ENCODE measurements at regions not wholly inside any gene's neighbourhood (a gene's known extent, or its start where the extent isn't known, plus 50 kb on each side); places are given as distances from the start of the nearest gene placed in this dataset.
"Not testable (repeated sequence)": the region's sequence is repeated elsewhere in the genome, so short reads cannot be mapped to it uniquely, and the experiment has no call there.

GRCh38 chr14:37848985-37849621 is 253.7 kb downstream of the TTC6 start:
- no peak for DNase-seq

- no peak for DNase-seq
These were observed 255.6 kb downstream of the TTC6 start for GRCh38 chr14:37851054-37851453.

GRCh38 chr14:37855871-37856270 is 260.4 kb downstream of the TTC6 start:
- DNase-seq: no peak

GRCh38 chr14:37857774-37858266 is 262.4 kb downstream of the TTC6 start:
- no peak for DNase-seq

- no peak for DNase-seq
These were observed 263.3 kb downstream of the TTC6 start for GRCh38 chr14:37858733-37859132.

- DNase-seq: no peak
These were observed 263.7 kb downstream of the TTC6 start for GRCh38 chr14:37859177-37859576.

- DNase-seq: no peak
These were observed 266.8 kb downstream of the TTC6 start for GRCh38 chr14:37862263-37862662.

- no peak for DNase-seq
These were observed 268.7 kb downstream of the TTC6 start for GRCh38 chr14:37864128-37864527.

- DNase-seq: no peak
These were observed 269.7 kb downstream of the TTC6 start for GRCh38 chr14:37864861-37865718.

- peak in 1 of 5 experiments; percentile 80 for DNase-seq
These were observed 270.5 kb downstream of the TTC6 start for GRCh38 chr14:37865719-37866549.

- no peak for DNase-seq
These were observed 274.2 kb downstream of the TTC6 start for GRCh38 chr14:37869633-37870032.

GRCh38 chr14:37870170-37870569 is 274.7 kb downstream of the TTC6 start:
- DNase-seq: no peak

GRCh38 chr14:37870632-37871346 is 275.4 kb downstream of the TTC6 start:
- DNase-seq: no peak

- not testable (repeated sequence) for DNase-seq
These were observed 278.6 kb downstream of the TTC6 start for GRCh38 chr14:37874065-37874428.

GRCh38 chr14:37874429-37875109 is 279.1 kb downstream of the TTC6 start:
- peak; percentile 39 to 75 (median 51) for DNase-seq

GRCh38 chr14:37888234-37888633 is 292.8 kb downstream of the TTC6 start:
- DNase-seq: no peak

GRCh38 chr14:37889087-37889486 is 293.7 kb downstream of the TTC6 start:
- no peak for DNase-seq

- no peak for DNase-seq
These were observed 294.7 kb downstream of the TTC6 start for GRCh38 chr14:37890095-37890494.

GRCh38 chr14:37891500-37891899 is 296.1 kb downstream of the TTC6 start:
- not testable (repeated sequence) for DNase-seq

GRCh38 chr14:37894463-37894862 is 299.0 kb downstream of the TTC6 start:
- DNase-seq: no peak

GRCh38 chr14:37899365-37899764 is 303.9 kb downstream of the TTC6 start:
- no peak for DNase-seq

GRCh38 chr14:37900561-37900960 is 305.1 kb downstream of the TTC6 start:
- no peak for DNase-seq
